ENCODE measurements at regions not wholly inside any gene's neighbourhood (a gene's known extent, or its start where the extent isn't known, plus 50 kb on each side); places are given as distances from the start of the nearest gene placed in this dataset.
"Not testable (repeated sequence)": the region's sequence is repeated elsewhere in the genome, so short reads cannot be mapped to it uniquely, and the experiment has no call there.

- H4K91ac ChIP-seq (replicated peaks; ENCODE audit: insufficient read length, low read length); H2BK5ac ChIP-seq (ENCODE audit: low read depth, low read length); H3K27ac ChIP-seq (ENCODE audit: low read depth, low read length); H3K4me3 ChIP-seq (ENCODE audit: extremely low read depth in 1 of 4, insufficient read depth in 2 of 4, low read depth in 3 of 4, low read length in 4 of 4); H3K27me3 ChIP-seq (replicated peaks in 1 of 4; ENCODE audit: control insufficient read depth in 3 of 4, extremely low read depth in 1 of 4, insufficient read depth in 3 of 4, low read length in 3 of 4); H3K9me3 ChIP-seq (ENCODE audit: insufficient read depth in 2 of 2, low read depth in 1 of 2, low read length in 1 of 2); H4K20me1 ChIP-seq (replicated peaks in 1 of 2; ENCODE audit: control insufficient read depth in 1 of 2, insufficient read depth in 2 of 2, low read length in 2 of 2); H3K79me1 ChIP-seq (ENCODE audit: low read depth, low read length); H3K4ac ChIP-seq (replicated peaks; ENCODE audit: insufficient read length, low read depth, low read length); H2BK15ac ChIP-seq (ENCODE audit: low read length); H4K5ac ChIP-seq (ENCODE audit: insufficient read length, low read depth, low read length); H3K4me1 ChIP-seq (replicated peaks in 1 of 4; ENCODE audit: control insufficient read depth in 3 of 4, insufficient read depth in 4 of 4, low read length in 3 of 4); H2BK12ac ChIP-seq (ENCODE audit: low read depth, low read length); POLR2A ChIA-PET (ENCODE audit: partially characterized antibody); H3K4me2 ChIP-seq (ENCODE audit: insufficient read depth in 1 of 2, low read depth in 2 of 2, low read length in 2 of 2); H3K79me2 ChIP-seq (ENCODE audit: control insufficient read depth in 1 of 2, insufficient read depth in 2 of 2, low read length in 2 of 2); H4K8ac ChIP-seq (ENCODE audit: extremely low read depth, insufficient read depth, low read length); H3K23ac ChIP-seq (ENCODE audit: insufficient read length); H2AK5ac ChIP-seq (ENCODE audit: low read depth, low read length); H3K23me2 ChIP-seq (ENCODE audit: low read depth, low read length); H3K9ac ChIP-seq (replicated peaks in 1 of 4; ENCODE audit: extremely low read depth in 1 of 4, low read depth in 3 of 4, low read length in 3 of 4); FAIRE-seq; DNase-seq (ENCODE audit: low read depth in 1 of 2, low spot score in 2 of 2); H3K56ac ChIP-seq (replicated peaks; ENCODE audit: insufficient read length, low read depth, low read length); H2BK20ac ChIP-seq (ENCODE audit: low read length); H3K14ac ChIP-seq (ENCODE audit: insufficient read length); CTCF ChIA-PET (ENCODE audit: partially characterized antibody); H2AFZ ChIP-seq (ENCODE audit: low read length); H3K36me3 ChIP-seq (ENCODE audit: control insufficient read depth in 2 of 4, insufficient read depth in 4 of 4, low read length in 3 of 4); H2BK120ac ChIP-seq (replicated peaks; ENCODE audit: low read depth, low read length); H3K18ac ChIP-seq (ENCODE audit: extremely low read depth, low read length): not testable (repeated sequence)
- WGBS, 2 experiments (ENCODE audit: extremely low coverage in 1 of 2, insufficient coverage in 1 of 2, insufficient read length in 1 of 2, insufficient replicate concordance in 2 of 2, low coverage in 1 of 2, low lambda C conversion rate in 2 of 2, missing lambda C conversion rate in 1 of 2): 100% methylated on average over 2 of the region's 3 CpGs; no CpG with 5 or more reads in 1 of the 2 experiments
Observed at GRCh38 chr1:206375552-206375951, 94.7 kb upstream of the IKBKE start.

GRCh38 chr1:206378506-206378905 lies 91.8 kb upstream of the IKBKE start:
- POLR2A ChIA-PET (ENCODE audit: partially characterized antibody); H3K27me3 ChIP-seq (replicated peaks in 1 of 4; ENCODE audit: control insufficient read depth in 3 of 4, extremely low read depth in 1 of 4, insufficient read depth in 3 of 4, low read length in 3 of 4); H3K4me3 ChIP-seq (ENCODE audit: extremely low read depth in 1 of 4, insufficient read depth in 2 of 4, low read depth in 3 of 4, low read length in 4 of 4); H4K20me1 ChIP-seq (replicated peaks in 1 of 2; ENCODE audit: control insufficient read depth in 1 of 2, insufficient read depth in 2 of 2, low read length in 2 of 2); H2BK120ac ChIP-seq (replicated peaks; ENCODE audit: low read depth, low read length); H3K9ac ChIP-seq (replicated peaks in 1 of 4; ENCODE audit: extremely low read depth in 1 of 4, low read depth in 3 of 4, low read length in 3 of 4); H3K14ac ChIP-seq (ENCODE audit: insufficient read length); H4K8ac ChIP-seq (ENCODE audit: extremely low read depth, insufficient read depth, low read length); H3K4me2 ChIP-seq (ENCODE audit: insufficient read depth in 1 of 2, low read depth in 2 of 2, low read length in 2 of 2); H3K36me3 ChIP-seq (ENCODE audit: control insufficient read depth in 2 of 4, insufficient read depth in 4 of 4, low read length in 3 of 4); H3K9me3 ChIP-seq (ENCODE audit: insufficient read depth in 2 of 2, low read depth in 1 of 2, low read length in 1 of 2); H2AK5ac ChIP-seq (ENCODE audit: low read depth, low read length); H3K79me2 ChIP-seq (ENCODE audit: control insufficient read depth in 1 of 2, insufficient read depth in 2 of 2, low read length in 2 of 2); H2BK20ac ChIP-seq (ENCODE audit: low read length); H3K27ac ChIP-seq (ENCODE audit: low read depth, low read length); H2BK15ac ChIP-seq (ENCODE audit: low read length); H2BK5ac ChIP-seq (ENCODE audit: low read depth, low read length); H2AFZ ChIP-seq (ENCODE audit: low read length); H3K23me2 ChIP-seq (ENCODE audit: low read depth, low read length); H4K91ac ChIP-seq (replicated peaks; ENCODE audit: insufficient read length, low read length); H3K56ac ChIP-seq (replicated peaks; ENCODE audit: insufficient read length, low read depth, low read length); H3K23ac ChIP-seq (ENCODE audit: insufficient read length); CTCF ChIA-PET (ENCODE audit: partially characterized antibody); H3K4me1 ChIP-seq (replicated peaks in 1 of 4; ENCODE audit: control insufficient read depth in 3 of 4, insufficient read depth in 4 of 4, low read length in 3 of 4); H2BK12ac ChIP-seq (ENCODE audit: low read depth, low read length); H4K5ac ChIP-seq (ENCODE audit: insufficient read length, low read depth, low read length); H3K18ac ChIP-seq (ENCODE audit: extremely low read depth, low read length); H3K79me1 ChIP-seq (ENCODE audit: low read depth, low read length); DNase-seq (ENCODE audit: low read depth in 1 of 2, low spot score in 2 of 2); FAIRE-seq; H3K4ac ChIP-seq (replicated peaks; ENCODE audit: insufficient read length, low read depth, low read length): not testable (repeated sequence)
- WGBS, 2 experiments (ENCODE audit: extremely low coverage in 1 of 2, insufficient coverage in 1 of 2, insufficient read length in 1 of 2, insufficient replicate concordance in 2 of 2, low coverage in 1 of 2, low lambda C conversion rate in 2 of 2, missing lambda C conversion rate in 1 of 2): 97% methylated on average over 7 of the region's 7 CpGs; no CpG with 5 or more reads in 1 of the 2 experiments

Data from H1 (cell line).